ENCODE measurements at regions not wholly inside any gene's neighbourhood (a gene's known extent, or its start where the extent isn't known, plus 50 kb on each side); places are given as distances from the start of the nearest gene placed in this dataset.

DNA sequence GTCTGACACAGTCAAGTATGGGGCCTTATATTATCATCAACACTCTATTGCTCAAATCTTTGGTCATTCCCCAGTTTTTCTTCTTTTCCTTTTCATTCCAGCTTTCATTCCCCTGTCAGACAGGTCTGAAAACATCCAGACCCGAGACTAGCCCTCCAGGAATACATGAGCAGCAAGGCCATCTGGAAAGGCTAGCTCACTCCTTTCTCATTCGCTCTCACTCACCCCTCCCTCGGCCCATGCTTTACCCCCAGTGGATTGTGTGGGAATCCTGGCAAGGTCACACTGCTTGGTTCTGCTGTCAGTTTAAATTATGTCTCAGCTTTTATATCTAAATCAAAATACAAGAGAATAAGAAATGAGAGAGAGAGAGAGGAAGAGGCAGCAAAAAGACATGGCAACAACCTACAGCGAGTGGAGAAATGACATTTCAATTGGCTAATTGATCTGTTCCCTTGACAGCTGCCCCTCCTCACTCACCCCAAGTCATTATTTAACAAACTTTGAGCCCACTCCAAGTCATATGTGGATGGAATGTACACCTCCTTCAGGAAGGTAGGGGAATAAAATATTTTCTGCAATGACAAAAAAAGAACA lies 962.2 kb downstream of the TUSC7 start:
- DNase-seq (ENCODE audit: low read depth): no peak
- TF ChIP-seq, protein P1, sequence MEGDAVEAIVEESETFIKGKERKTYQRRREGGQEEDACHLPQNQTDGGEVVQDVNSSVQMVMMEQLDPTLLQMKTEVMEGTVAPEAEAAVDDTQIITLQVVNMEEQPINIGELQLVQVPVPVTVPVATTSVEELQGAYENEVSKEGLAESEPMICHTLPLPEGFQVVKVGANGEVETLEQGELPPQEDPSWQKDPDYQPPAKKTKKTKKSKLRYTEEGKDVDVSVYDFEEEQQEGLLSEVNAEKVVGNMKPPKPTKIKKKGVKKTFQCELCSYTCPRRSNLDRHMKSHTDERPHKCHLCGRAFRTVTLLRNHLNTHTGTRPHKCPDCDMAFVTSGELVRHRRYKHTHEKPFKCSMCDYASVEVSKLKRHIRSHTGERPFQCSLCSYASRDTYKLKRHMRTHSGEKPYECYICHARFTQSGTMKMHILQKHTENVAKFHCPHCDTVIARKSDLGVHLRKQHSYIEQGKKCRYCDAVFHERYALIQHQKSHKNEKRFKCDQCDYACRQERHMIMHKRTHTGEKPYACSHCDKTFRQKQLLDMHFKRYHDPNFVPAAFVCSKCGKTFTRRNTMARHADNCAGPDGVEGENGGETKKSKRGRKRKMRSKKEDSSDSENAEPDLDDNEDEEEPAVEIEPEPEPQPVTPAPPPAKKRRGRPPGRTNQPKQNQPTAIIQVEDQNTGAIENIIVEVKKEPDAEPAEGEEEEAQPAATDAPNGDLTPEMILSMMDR (conservative IDR thresholded peaks at IDR 0.05; ENCODE audit: low read depth, low read length): no peak
- no peak overlapping the region for H3K4me3 ChIP-seq (ENCODE audit: low read depth, low read length)

DNA sequence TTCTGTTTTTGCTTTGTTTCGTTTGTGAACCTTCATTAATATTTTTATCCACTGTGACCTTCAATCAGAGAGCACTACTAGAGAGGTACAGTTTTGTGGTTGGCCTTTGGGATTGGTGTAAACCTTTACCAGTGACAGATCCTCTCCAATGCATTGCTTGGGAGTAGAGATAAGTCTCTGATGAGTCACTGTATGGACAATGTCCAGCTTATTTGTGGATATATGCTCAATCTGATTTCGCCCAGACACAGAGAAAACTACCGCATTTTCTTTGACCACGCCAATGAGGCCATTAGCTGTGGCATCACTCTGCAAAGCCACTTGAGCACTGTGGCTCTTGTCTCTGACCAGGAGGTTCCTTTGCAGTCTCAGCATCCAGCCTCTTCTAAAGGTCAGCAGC lies 964.7 kb downstream of the TUSC7 start:
- DNase-seq (ENCODE audit: low read depth): no peak
- no peak overlapping the region for H3K4me3 ChIP-seq (ENCODE audit: low read depth, low read length)
- TF ChIP-seq, protein P1 (conservative IDR thresholded peaks at IDR 0.05; ENCODE audit: low read depth, low read length): no peak

DNA sequence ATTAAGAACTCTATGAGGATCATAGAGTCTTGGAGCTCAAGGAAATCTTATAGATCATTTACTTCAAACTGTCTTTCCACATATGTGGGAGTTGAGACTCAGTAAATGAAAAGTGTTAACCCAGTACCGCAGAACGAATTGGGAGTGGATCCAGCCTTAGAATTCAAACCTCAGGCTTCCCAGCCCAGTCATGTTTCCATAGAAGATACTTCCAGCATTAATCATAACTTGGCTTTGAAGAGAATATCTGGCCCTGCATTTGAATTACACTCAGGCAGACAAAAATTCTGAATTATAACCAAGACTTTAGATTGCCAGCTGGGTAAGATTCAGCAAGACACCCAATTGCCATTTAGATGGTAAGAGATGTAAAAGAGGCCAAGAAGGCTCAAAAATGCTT lies 972.0 kb downstream of the TUSC7 start:
- no peak overlapping the region for H3K4me3 ChIP-seq (ENCODE audit: low read depth, low read length)
- DNase-seq (ENCODE audit: low read depth): no peak
- TF ChIP-seq, protein P1 (conservative IDR thresholded peaks at IDR 0.05; ENCODE audit: low read depth, low read length): no peak

DNA sequence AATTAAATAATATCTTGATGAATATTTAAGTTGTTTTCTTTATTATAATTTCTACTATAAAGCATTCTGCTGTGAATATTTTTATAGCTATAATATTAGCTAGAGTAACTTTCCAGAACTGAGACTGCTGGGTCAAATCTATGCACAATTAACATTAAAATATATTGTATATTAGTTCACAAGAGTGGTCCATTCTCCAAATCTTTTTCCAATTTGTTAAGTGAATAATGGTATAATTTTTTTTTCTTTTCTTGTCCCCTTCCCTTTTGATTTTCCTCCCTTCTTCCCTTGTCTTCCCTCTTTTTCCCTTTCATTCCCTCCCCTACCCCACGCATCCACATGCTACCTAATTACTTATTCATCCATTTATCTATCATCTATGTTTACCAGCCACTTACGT lies 977.5 kb downstream of the TUSC7 start:
- TF ChIP-seq, protein P1 (conservative IDR thresholded peaks at IDR 0.05; ENCODE audit: low read depth, low read length): no peak

DNA sequence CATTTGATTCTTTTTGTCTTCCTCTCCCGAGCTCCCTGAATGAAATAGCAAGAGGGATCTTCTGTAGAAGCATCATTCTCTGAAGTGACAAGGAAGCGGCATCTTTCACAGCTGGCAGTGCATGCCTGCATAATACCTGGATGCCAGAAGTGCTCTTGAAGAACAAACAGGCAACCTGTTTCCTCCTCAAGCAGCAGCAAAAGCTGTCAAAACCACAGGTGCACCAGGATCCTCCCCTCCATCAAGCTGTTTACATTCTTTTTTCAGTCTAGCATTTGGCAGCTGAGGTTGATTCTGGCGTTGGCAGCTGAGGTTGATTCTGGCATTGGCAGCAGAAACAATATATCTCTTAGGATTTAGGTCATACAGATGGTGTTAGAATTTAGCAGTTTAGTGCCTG lies 979.0 kb downstream of the TUSC7 start:
- DNase-seq (ENCODE audit: low read depth): no peak
- H3K4me3 ChIP-seq (ENCODE audit: low read depth, low read length): no peak overlapping the region
- TF ChIP-seq, protein P1 (conservative IDR thresholded peaks at IDR 0.05; ENCODE audit: low read depth, low read length): no peak

More for the DNA sequence above, 977.5 kb downstream of the TUSC7 start:
- DNase-seq (ENCODE audit: low read depth): no peak
- no peak overlapping the region for H3K4me3 ChIP-seq (ENCODE audit: low read depth, low read length)

DNA sequence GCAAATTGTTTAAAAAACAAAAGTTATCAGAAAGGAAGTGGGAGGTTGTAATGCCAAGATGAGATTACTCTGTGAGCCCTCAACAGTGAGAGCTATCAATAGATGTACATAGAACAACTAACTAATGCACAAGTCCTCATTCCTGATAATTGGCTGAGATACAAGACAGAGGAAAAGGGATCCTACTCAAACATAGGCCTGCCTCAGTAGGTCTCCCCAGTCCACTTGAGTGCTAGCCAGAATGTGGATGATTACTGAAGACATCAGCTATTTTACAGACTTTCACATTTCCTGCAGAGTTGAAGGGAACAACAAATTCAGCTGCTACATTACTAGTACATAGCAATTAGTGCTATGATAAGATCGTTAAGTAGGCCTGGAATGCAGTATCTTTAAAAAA lies 981.9 kb downstream of the TUSC7 start:
- TF ChIP-seq, protein P1 (conservative IDR thresholded peaks at IDR 0.05; ENCODE audit: low read depth, low read length): no peak
- DNase-seq (ENCODE audit: low read depth): no peak
- no peak overlapping the region for H3K4me3 ChIP-seq (ENCODE audit: low read depth, low read length)

DNA sequence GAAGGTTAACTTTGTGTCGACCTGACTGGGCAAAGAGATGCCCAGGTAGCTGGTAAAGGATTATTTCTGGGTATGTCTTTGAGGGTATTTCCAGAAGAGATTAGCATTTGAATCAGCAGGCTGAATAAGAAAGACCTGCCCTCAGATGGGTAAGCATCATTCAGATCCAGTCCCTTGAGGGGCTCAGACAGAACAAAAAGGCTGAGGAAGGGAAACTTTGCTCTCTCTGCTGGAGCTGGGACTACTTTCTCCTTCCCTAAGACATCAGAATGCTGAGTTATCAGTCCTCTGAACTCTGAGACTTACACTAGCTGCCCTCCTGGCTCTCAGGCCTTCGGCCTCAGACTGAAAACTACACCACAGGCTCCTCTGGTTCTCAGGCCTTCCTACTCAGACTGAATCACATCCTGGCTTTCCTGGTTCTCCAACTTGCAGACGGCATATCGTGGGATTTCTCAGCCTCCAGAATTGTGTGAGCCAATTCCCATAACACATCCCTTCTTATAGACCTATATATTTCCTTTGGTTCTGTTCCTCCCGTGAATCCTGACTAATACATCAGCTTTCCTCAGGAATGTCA lies 982.9 kb downstream of the TUSC7 start:
- H3K4me3 ChIP-seq (ENCODE audit: low read depth, low read length): no peak overlapping the region
- DNase-seq (ENCODE audit: low read depth): no peak
- TF ChIP-seq, protein P1 (conservative IDR thresholded peaks at IDR 0.05; ENCODE audit: low read depth, low read length): no peak

Data from epithelial cell of proximal tubule (primary cell).